ENCODE measurements at regions not wholly inside any gene's neighbourhood (a gene's known extent, or its start where the extent isn't known, plus 50 kb on each side); places are given as distances from the start of the nearest gene placed in this dataset.

DNA sequence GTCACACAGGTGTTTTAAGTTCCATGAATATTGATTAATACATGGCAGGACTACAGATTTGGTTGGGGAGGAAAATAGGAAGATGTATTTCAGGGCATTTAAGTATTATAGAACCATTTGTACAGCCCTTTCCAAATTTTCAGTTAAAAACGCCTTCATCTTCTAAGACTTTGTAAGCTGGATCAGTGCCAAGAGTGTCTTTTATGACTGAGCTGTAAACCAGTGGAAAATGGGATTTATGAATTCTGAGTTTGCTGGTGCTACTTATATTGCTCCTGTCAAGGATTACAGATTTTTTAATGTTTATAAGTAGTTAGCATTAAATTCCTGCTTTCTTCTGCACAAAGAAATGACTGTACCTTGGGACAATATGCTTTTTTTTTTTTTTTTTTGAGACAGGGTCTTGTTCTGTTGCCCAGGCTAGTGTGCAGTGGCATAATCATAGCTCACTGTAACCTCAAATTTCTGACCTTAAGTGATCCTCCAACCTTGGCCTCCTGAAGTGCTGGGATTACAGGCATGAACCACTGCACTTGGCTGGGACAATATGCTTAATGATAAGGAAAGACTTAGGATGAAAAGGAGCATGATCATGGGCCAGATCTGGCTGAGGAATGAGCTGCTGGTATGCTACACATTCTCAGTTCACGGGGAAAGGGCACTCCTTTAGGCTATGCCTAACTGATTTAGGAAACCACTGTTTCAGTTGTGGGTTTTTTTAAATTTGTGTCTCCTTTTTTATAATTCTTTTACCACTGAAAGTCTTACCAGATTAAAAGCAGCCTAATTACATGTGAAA lies 113.6 kb upstream of the MTNR1B start:
- Histone ChIP-seq H3K27me3 (replicated peaks in 1 of 4; ENCODE audit: control insufficient read depth in 3 of 4, extremely low read depth in 1 of 4, insufficient read depth in 3 of 4, low read length in 3 of 4) (no peaks in the 10 kb centered on the region), H2BK20ac (ENCODE audit: low read length) (no peak overlapping the region), H3K18ac (ENCODE audit: extremely low read depth, low read length) (no peak overlapping the region), H2AFZ (ENCODE audit: low read length) (no peak overlapping the region), H3K36me3 (ENCODE audit: control insufficient read depth in 2 of 4, insufficient read depth in 4 of 4, low read length in 3 of 4) (no peaks in the 10 kb centered on the region; a peak in 1 of 8 replicates), H4K20me1 (replicated peaks in 1 of 2; ENCODE audit: control insufficient read depth in 1 of 2, insufficient read depth in 2 of 2, low read length in 2 of 2) (no peaks in the 10 kb centered on the region), H3K79me1 (ENCODE audit: low read depth, low read length) (no peaks in the 10 kb centered on the region), H2AK5ac (ENCODE audit: low read depth, low read length) (no peak overlapping the region), H2BK5ac (ENCODE audit: low read depth, low read length) (no peak overlapping the region), H2BK120ac (replicated peaks; ENCODE audit: low read depth, low read length) (no peak overlapping the region), H3K14ac (ENCODE audit: insufficient read length) (no peak overlapping the region), H3K23ac (ENCODE audit: insufficient read length) (no peak overlapping the region), H3K9ac (replicated peaks in 1 of 4; ENCODE audit: extremely low read depth in 1 of 4, low read depth in 3 of 4, low read length in 3 of 4) (no peak overlapping the region), H3K79me2 (ENCODE audit: control insufficient read depth in 1 of 2, insufficient read depth in 2 of 2, low read length in 2 of 2) (no peaks in the 10 kb centered on the region), H3K4ac (replicated peaks; ENCODE audit: insufficient read length, low read depth, low read length) (no peak overlapping the region), H3K9me3 (ENCODE audit: insufficient read depth in 2 of 2, low read depth in 1 of 2, low read length in 1 of 2) (no peaks in the 10 kb centered on the region), H3K56ac (replicated peaks; ENCODE audit: insufficient read length, low read depth, low read length) (no peak overlapping the region), H2BK15ac (ENCODE audit: low read length) (no peak overlapping the region), H4K8ac (ENCODE audit: extremely low read depth, insufficient read depth, low read length) (no peak overlapping the region), H2BK12ac (ENCODE audit: low read depth, low read length) (no peak overlapping the region), H3K4me1 (replicated peaks in 1 of 4; ENCODE audit: control insufficient read depth in 3 of 4, insufficient read depth in 4 of 4, low read length in 3 of 4) (no peaks in the 10 kb centered on the region), H3K23me2 (ENCODE audit: low read depth, low read length) (no peaks in the 10 kb centered on the region), H3K4me2 (ENCODE audit: insufficient read depth in 1 of 2, low read depth in 2 of 2, low read length in 2 of 2) (no peak overlapping the region), H4K91ac (replicated peaks; ENCODE audit: insufficient read length, low read length) (no peak overlapping the region), H3K27ac (ENCODE audit: low read depth, low read length) (no peak overlapping the region), H4K5ac (ENCODE audit: insufficient read length, low read depth, low read length) (no peak overlapping the region), H3K4me3 (ENCODE audit: extremely low read depth in 1 of 4, insufficient read depth in 2 of 4, low read depth in 3 of 4, low read length in 4 of 4) (no peak overlapping the region)
- ChIA-PET CTCF (ENCODE audit: partially characterized antibody) (interaction anchor here (0.8 to 3.1 kb wide), 4 partner anchors 10 to 86 kb away, joined by 3 to 11 read pairs (median 4); no protein-coding TSS in a partner anchor), POLR2A (ENCODE audit: partially characterized antibody) (no interaction called here)
- 83% methylated on average over 2 of the region's 2 CpGs; no CpG with 5 or more reads in 1 of the 2 experiments for WGBS, 2 experiments (ENCODE audit: extremely low coverage in 1 of 2, insufficient coverage in 1 of 2, insufficient read length in 1 of 2, insufficient replicate concordance in 2 of 2, low coverage in 1 of 2, low lambda C conversion rate in 2 of 2, missing lambda C conversion rate in 1 of 2)
- DNase-seq (ENCODE audit: low read depth in 1 of 2, low spot score in 2 of 2) (no peak), FAIRE-seq (no peak)
- no peak for TF ChIP-seq TAF7 (optimal IDR thresholded peaks at IDR 0.05; ENCODE audit: borderline replicate concordance, low read depth, low read length)
- no peak for TF ChIP-seq USF2 (IDR thresholded peaks at IDR 0.05; ENCODE audit: low read length)
- no peak for TF ChIP-seq CREB1 (IDR thresholded peaks at IDR 0.05)
- TF ChIP-seq EZH2 (IDR thresholded peaks at IDR 0.05; ENCODE audit: low read depth, low read length, severe bottlenecking): no peak
- TF ChIP-seq CHD2 (IDR thresholded peaks at IDR 0.05; ENCODE audit: low read length): no peak
- TF ChIP-seq CBX8 (IDR thresholded peaks at IDR 0.05; ENCODE audit: borderline replicate concordance, low read depth, low read length): no peak
- TF ChIP-seq BCL11A (IDR thresholded peaks at IDR 0.05; ENCODE audit: low read depth in 2 of 2, low read length in 2 of 2): no peak
- no peak for TF ChIP-seq TEAD4 (IDR thresholded peaks at IDR 0.05; ENCODE audit: low read depth, low read length)
- no peak for TF ChIP-seq SIX5 (IDR thresholded peaks at IDR 0.05; ENCODE audit: low read depth, low read length)
- no peak for TF ChIP-seq POLR2A (IDR thresholded peaks at IDR 0.05; ENCODE audit: control extremely low read depth in 1 of 2, low read depth in 2 of 2, low read length in 2 of 2)
- no peak for TF ChIP-seq CHD1 (IDR thresholded peaks at IDR 0.05; ENCODE audit: low read depth, low read length)
- no peak for TF ChIP-seq SUZ12 (IDR thresholded peaks at IDR 0.05; ENCODE audit: low read length)
- TF ChIP-seq RFX5 (IDR thresholded peaks at IDR 0.05; ENCODE audit: borderline replicate concordance, low read depth, low read length): no peak
- TF ChIP-seq TAF1 (IDR thresholded peaks at IDR 0.05; ENCODE audit: low read depth, low read length): no peak
